WERI-Rb-1 (cell line): ENCODE measurements at regions not wholly inside any gene's neighbourhood (a gene's known extent, or its start where the extent isn't known, plus 50 kb on each side); places are given as distances from the start of the nearest gene placed in this dataset.

Experiments
- DNase-seq: peaks from one replicate; pipeline ENCODE4 v3.0.0-alpha.2; 2020
- H3K27ac ChIP-seq: fragments of 250-450 bp; sonication (Bioruptor Pico); 2 replicates; pipeline ENCODE4 v1.5.1; 2020; ENCODE audit warnings: mild to moderate bottlenecking, moderate library complexity
- H3K27me3 ChIP-seq: fragments of 250-450 bp; sonication (Bioruptor Pico); 2 replicates; pipeline ENCODE4 v1.5.1; 2021; ENCODE audit warnings: mild to moderate bottlenecking, low read depth, moderate library complexity; ENCODE audit not compliant: insufficient read depth, severe bottlenecking
- H3K36me3 ChIP-seq: fragments of 250-450 bp; sonication (Bioruptor Pico); 2 replicates; pipeline ENCODE4 v1.5.1; 2020; ENCODE audit warnings: mild to moderate bottlenecking, moderate library complexity
- H3K4me3 ChIP-seq: 2 replicates; pipeline ENCODE4 v1.5.1; 2011; ENCODE audit warnings: low read depth, mild to moderate bottlenecking, control low read depth, low read length
- H3K9me3 ChIP-seq: fragments of 250-450 bp; sonication (Bioruptor Pico); 2 replicates; pipeline ENCODE4 v1.5.1; 2021; ENCODE audit warnings: mild to moderate bottlenecking, moderate library complexity; ENCODE audit not compliant: severe bottlenecking
- CTCF ChIP-seq: IDR thresholded peaks from 2 replicates; pipeline ENCODE4 v1.5.1; 2011; ENCODE audit warnings: low read depth, mild to moderate bottlenecking, control low read depth, inconsistent platforms, low read length

GRCh38 chr7:138267934-138268333 lies 191.7 kb downstream of the AKR1D1 start:
- no peak for TF ChIP-seq CTCF
- H3K36me3 ChIP-seq, result no peaks in the 10 kb centered on the region
- DNase-seq, result no peak
- H3K9me3 ChIP-seq, result no peaks in the 10 kb centered on the region
- H3K4me3 ChIP-seq, result no peak overlapping the region
- H3K27me3 ChIP-seq, result no peaks in the 10 kb centered on the region
- no peak overlapping the region for H3K27ac ChIP-seq

- Histone ChIP-seq H3K27me3 (no peaks in the 10 kb centered on the region), H3K4me3 (no peak overlapping the region), H3K36me3 (no peaks in the 10 kb centered on the region), H3K27ac (no peak overlapping the region), H3K9me3 (no peaks in the 10 kb centered on the region)
- TF ChIP-seq CTCF, result no peak
- no peak for DNase-seq
These were observed 183.2 kb upstream of the TRIM24 start for GRCh38 chr7:138276891-138277290.

DNA sequence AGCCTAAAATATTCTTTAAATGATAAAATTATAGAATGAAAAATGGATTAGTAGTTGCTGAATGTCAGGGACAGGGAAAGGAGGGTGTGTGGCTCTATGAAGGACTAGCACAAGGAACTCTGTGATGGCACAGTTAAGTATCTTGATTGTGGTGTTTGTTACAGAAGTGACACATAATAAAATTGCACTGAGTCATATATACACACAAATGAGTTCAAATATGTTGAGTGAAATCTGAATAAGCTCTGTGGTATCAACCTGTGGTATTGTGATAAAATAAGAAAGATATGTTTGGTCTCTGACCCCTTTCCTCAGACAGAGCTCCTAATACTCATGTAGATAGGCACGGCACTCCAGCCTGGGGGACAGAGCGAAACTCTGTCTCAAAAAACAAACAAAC lies 181.5 kb upstream of the TRIM24 start:
- Histone ChIP-seq H3K27ac (no peak overlapping the region), H3K9me3 (no peaks in the 10 kb centered on the region), H3K36me3 (no peaks in the 10 kb centered on the region), H3K27me3 (no peaks in the 10 kb centered on the region), H3K4me3 (no peak overlapping the region)
- DNase-seq, result no peak
- no peak for TF ChIP-seq CTCF

- TF ChIP-seq CTCF, result no peak
- H3K27ac ChIP-seq, result no peak overlapping the region
- no peak overlapping the region for H3K4me3 ChIP-seq
- H3K9me3 ChIP-seq, result no peaks in the 10 kb centered on the region
- DNase-seq, result no peak
- H3K36me3 ChIP-seq, result no peaks in the 10 kb centered on the region
- H3K27me3 ChIP-seq, result no peaks in the 10 kb centered on the region
These were observed 177.1 kb upstream of the TRIM24 start for GRCh38 chr7:138282997-138283396.

- no peak overlapping the region for H3K4me3 ChIP-seq
- no peak for DNase-seq
- H3K27me3 ChIP-seq, result no peaks in the 10 kb centered on the region
- H3K36me3 ChIP-seq, result no peaks in the 10 kb centered on the region
- TF ChIP-seq CTCF, result no peak
- no peak overlapping the region for H3K27ac ChIP-seq
- peaks cover 2% of the 10 kb centered on the region for H3K9me3 ChIP-seq
These were observed 174.9 kb upstream of the TRIM24 start for GRCh38 chr7:138285129-138285528.

- Histone ChIP-seq H3K36me3 (no peaks in the 10 kb centered on the region), H3K27ac (no peak overlapping the region), H3K4me3 (no peak overlapping the region), H3K27me3 (no peaks in the 10 kb centered on the region), H3K9me3 (peaks cover 3% of the 10 kb centered on the region)
- no peak for DNase-seq
- TF ChIP-seq CTCF, result no peak
These were observed 173.2 kb upstream of the TRIM24 start for GRCh38 chr7:138286846-138287245.
